ENCODE measurements at regions not wholly inside any gene's neighbourhood (a gene's known extent, or its start where the extent isn't known, plus 50 kb on each side); places are given as distances from the start of the nearest gene placed in this dataset.

- intact Hi-C loops (cut with DNase I) = no loop called here
- DNase-seq (ENCODE audit: low spot score) = no peak
Observed at GRCh38 chr18:60870261-60871153, 462.7 kb upstream of the CDH20 start.

- no peak for DNase-seq (ENCODE audit: low spot score)
- intact Hi-C loops (cut with DNase I) = no loop called here
Observed at GRCh38 chr18:60872434-60872833, 460.8 kb upstream of the CDH20 start.

GRCh38 chr18:60873708-60874107 lies 459.5 kb upstream of the CDH20 start:
- intact Hi-C loops (cut with DNase I) = no loop called here

GRCh38 chr18:60875957-60876507 lies 457.2 kb upstream of the CDH20 start:
- DNase-seq (ENCODE audit: low spot score) = no peak
- intact Hi-C loops (cut with DNase I) = no loop called here

More at GRCh38 chr18:60873708-60874107, 459.5 kb upstream of the CDH20 start:
- DNase-seq (ENCODE audit: low spot score) = no peak

- intact Hi-C loops (cut with DNase I) = no loop called here
Observed at GRCh38 chr18:60880184-60880583, 453.0 kb upstream of the CDH20 start.

GRCh38 chr18:60883587-60883986 lies 449.6 kb upstream of the CDH20 start:
- intact Hi-C loops (cut with DNase I) = no loop called here
- no peak for DNase-seq (ENCODE audit: low spot score)

More at GRCh38 chr18:60880184-60880583, 453.0 kb upstream of the CDH20 start:
- no peak for DNase-seq (ENCODE audit: low spot score)

GRCh38 chr18:60888071-60888624 lies 445.1 kb upstream of the CDH20 start:
- intact Hi-C loops (cut with DNase I) = no loop called here
- DNase-seq (ENCODE audit: low spot score) = no peak

- intact Hi-C loops (cut with DNase I) = no loop called here
- DNase-seq (ENCODE audit: low spot score) = no peak
Observed at GRCh38 chr18:60889442-60889841, 443.8 kb upstream of the CDH20 start.

GRCh38 chr18:60891936-60892335 lies 441.3 kb upstream of the CDH20 start:
- intact Hi-C loops (cut with DNase I) = no loop called here

GRCh38 chr18:60892441-60892840 lies 440.8 kb upstream of the CDH20 start:
- DNase-seq (ENCODE audit: low spot score) = no peak
- intact Hi-C loops (cut with DNase I) = no loop called here

More at GRCh38 chr18:60891936-60892335, 441.3 kb upstream of the CDH20 start:
- DNase-seq (ENCODE audit: low spot score) = no peak

- intact Hi-C loops (cut with DNase I) = no loop called here
- DNase-seq (ENCODE audit: low spot score) = no peak
Observed at GRCh38 chr18:60892855-60893254, 440.4 kb upstream of the CDH20 start.

- no peak for DNase-seq (ENCODE audit: low spot score)
- intact Hi-C loops (cut with DNase I) = no loop called here
Observed at GRCh38 chr18:60893355-60894097, 439.7 kb upstream of the CDH20 start.

GRCh38 chr18:60894254-60894945 lies 438.8 kb upstream of the CDH20 start:
- intact Hi-C loops (cut with DNase I) = no loop called here
- DNase-seq (ENCODE audit: low spot score) = no peak

GRCh38 chr18:60895181-60895580 lies 438.0 kb upstream of the CDH20 start:
- no peak for DNase-seq (ENCODE audit: low spot score)
- intact Hi-C loops (cut with DNase I) = no loop called here

GRCh38 chr18:60898111-60898510 lies 435.1 kb upstream of the CDH20 start:
- no peak for DNase-seq (ENCODE audit: low spot score)
- intact Hi-C loops (cut with DNase I) = no loop called here

GRCh38 chr18:60905699-60906098 lies 427.5 kb upstream of the CDH20 start:
- no peak for DNase-seq (ENCODE audit: low spot score)
- intact Hi-C loops (cut with DNase I) = no loop called here

GRCh38 chr18:60910534-60910933 lies 422.7 kb upstream of the CDH20 start:
- intact Hi-C loops (cut with DNase I) = loop anchor here in 1 of 2 donors (5.0 kb wide), 1 partner anchor 603 kb away; no protein-coding TSS in a partner anchor
- DNase-seq (ENCODE audit: low spot score) = no peak

GRCh38 chr18:60911504-60911903 lies 421.7 kb upstream of the CDH20 start:
- intact Hi-C loops (cut with DNase I) = loop anchor here in 1 of 2 donors (5.0 kb wide), 1 partner anchor 604 kb away; no protein-coding TSS in a partner anchor
- DNase-seq (ENCODE audit: low spot score) = no peak

GRCh38 chr18:60915160-60915559 lies 418.1 kb upstream of the CDH20 start:
- intact Hi-C loops (cut with DNase I) = loop anchor here in 1 of 2 donors (5.0 kb wide), 1 partner anchor 817 kb away; no protein-coding TSS in a partner anchor
- DNase-seq (ENCODE audit: low spot score) = no peak
